ENCODE measurements at regions not wholly inside any gene's neighbourhood (a gene's known extent, or its start where the extent isn't known, plus 50 kb on each side); places are given as distances from the start of the nearest gene placed in this dataset.

DNA sequence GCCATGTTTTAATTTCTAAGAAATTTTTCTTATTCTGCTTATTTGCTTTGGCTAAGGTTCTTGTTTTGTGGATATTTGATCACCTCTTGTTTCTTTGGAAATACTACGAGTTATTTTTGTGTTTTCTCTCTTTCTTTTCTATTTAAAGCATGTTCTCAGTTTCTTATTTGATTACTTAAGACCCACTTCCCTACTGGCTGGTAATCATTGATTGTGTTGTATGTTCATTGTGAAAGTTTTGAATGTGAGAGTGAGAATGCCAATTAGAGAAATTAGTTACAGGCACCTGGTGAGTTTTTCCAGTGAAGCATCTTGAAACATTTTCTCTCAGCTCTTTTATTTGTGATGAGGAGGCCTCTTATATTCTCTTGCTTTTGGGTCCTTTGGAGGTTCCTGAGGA is 226.7 kb upstream of the MC4R start:
- no peaks in the 10 kb centered on the region for H3K36me3 ChIP-seq (ENCODE audit: control insufficient read depth, insufficient read depth, low read length)
- WGBS, 2 experiments (ENCODE audit: insufficient coverage in 2 of 2) = no CpG with 5 or more reads among the region's 1 CpG
- H3K27ac ChIP-seq (ENCODE audit: low read depth, low read length, severe bottlenecking) = no peak overlapping the region
- H3K4me1 ChIP-seq (ENCODE audit: control insufficient read depth, insufficient read depth, low read length, poor library complexity, severe bottlenecking) = no peaks in the 10 kb centered on the region
- H3K9me3 ChIP-seq (ENCODE audit: control insufficient read depth, low read length) = no peaks in the 10 kb centered on the region
- no peak overlapping the region for H3K4me3 ChIP-seq (ENCODE audit: extremely low read depth, insufficient read depth, low read length, poor library complexity, severe bottlenecking)

DNA sequence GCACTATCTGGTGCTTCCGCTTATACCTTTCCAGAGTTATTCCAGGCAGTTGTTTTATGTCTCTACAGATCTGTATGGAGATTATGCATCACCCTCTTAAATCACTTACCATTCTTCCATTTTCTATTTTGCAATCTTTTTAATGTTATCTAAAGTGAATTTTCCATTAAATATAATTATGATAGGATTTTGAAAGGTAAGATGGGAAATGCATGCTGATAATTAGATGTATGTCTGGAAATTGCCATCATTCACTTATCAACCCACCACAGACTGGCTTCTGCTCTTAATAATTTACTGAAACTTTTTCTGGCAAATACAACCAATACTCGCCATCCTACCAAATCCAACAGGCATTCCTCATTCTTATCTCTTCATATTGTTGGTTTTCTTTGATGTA is 227.4 kb upstream of the MC4R start:
- no peaks in the 10 kb centered on the region for H3K4me1 ChIP-seq (ENCODE audit: control insufficient read depth, insufficient read depth, low read length, poor library complexity, severe bottlenecking)
- H3K4me3 ChIP-seq (ENCODE audit: extremely low read depth, insufficient read depth, low read length, poor library complexity, severe bottlenecking) = no peak overlapping the region
- H3K9me3 ChIP-seq (ENCODE audit: control insufficient read depth, low read length) = no peaks in the 10 kb centered on the region
- 80% methylated on average over 1 of the region's 2 CpGs; no CpG with 5 or more reads in 1 of the 2 experiments for WGBS, 2 experiments (ENCODE audit: insufficient coverage in 2 of 2)
- H3K27ac ChIP-seq (ENCODE audit: low read depth, low read length, severe bottlenecking) = no peak overlapping the region
- no peaks in the 10 kb centered on the region for H3K36me3 ChIP-seq (ENCODE audit: control insufficient read depth, insufficient read depth, low read length)

DNA sequence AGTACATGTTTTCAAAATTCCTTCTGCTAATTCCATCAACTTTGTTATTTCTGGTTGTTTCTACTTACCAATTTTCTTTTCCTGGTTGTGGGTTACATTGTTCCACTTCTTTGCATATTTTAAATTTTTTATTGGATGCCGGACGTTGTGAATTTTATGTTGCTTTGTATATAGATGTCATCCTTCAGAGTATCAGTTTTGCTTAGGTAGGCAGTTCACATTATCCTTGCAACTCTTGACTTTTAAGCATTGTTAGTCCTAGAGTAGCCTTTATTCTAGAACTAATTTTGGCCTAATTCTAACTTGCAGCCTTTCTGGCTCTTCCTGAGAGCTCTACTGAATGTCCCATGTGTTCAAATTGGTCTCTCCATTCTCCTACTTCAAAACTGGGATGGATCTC is 228.7 kb upstream of the MC4R start:
- WGBS, 2 experiments (ENCODE audit: insufficient coverage in 2 of 2) = 70% methylated on average over 2 of the region's 2 CpGs; no CpG with 5 or more reads in 1 of the 2 experiments
- Histone ChIP-seq H3K9me3 (ENCODE audit: control insufficient read depth, low read length) (no peaks in the 10 kb centered on the region), H3K36me3 (ENCODE audit: control insufficient read depth, insufficient read depth, low read length) (no peaks in the 10 kb centered on the region)

DNA sequence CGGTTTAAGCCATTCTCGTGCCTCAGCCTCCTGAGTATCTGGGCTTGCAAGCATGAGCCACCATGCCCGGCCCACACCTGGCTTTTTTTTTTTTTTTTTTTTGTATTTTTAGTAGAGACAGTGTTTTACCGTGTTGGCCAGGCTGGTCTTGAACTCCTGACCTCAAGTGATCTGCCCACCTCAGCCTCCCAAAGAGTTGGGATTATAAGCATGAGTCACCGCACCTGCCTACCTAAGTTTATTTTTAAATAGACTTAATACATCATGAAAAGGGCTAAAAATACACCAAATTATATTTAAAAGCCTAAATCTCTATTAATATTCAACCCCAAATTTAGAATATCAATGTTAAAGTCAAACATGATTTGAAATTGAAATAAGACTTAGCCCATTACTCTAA is 250.8 kb upstream of the MC4R start:
- no peaks in the 10 kb centered on the region for H3K36me3 ChIP-seq (ENCODE audit: control insufficient read depth, insufficient read depth, low read length)
- no peak overlapping the region for H3K27ac ChIP-seq (ENCODE audit: low read depth, low read length, severe bottlenecking)
- WGBS, 2 experiments (ENCODE audit: insufficient coverage in 2 of 2) = 80 to 85% methylated on average over 2 of the region's 5 CpGs
- H3K4me3 ChIP-seq (ENCODE audit: extremely low read depth, insufficient read depth, low read length, poor library complexity, severe bottlenecking) = no peak overlapping the region
- H3K4me1 ChIP-seq (ENCODE audit: control insufficient read depth, insufficient read depth, low read length, poor library complexity, severe bottlenecking) = no peaks in the 10 kb centered on the region
- no peaks in the 10 kb centered on the region for H3K9me3 ChIP-seq (ENCODE audit: control insufficient read depth, low read length)

More for the DNA sequence above, 228.7 kb upstream of the MC4R start:
- Histone ChIP-seq H3K4me3 (ENCODE audit: extremely low read depth, insufficient read depth, low read length, poor library complexity, severe bottlenecking) (no peak overlapping the region), H3K4me1 (ENCODE audit: control insufficient read depth, insufficient read depth, low read length, poor library complexity, severe bottlenecking) (no peaks in the 10 kb centered on the region), H3K27ac (ENCODE audit: low read depth, low read length, severe bottlenecking) (no peak overlapping the region)

DNA sequence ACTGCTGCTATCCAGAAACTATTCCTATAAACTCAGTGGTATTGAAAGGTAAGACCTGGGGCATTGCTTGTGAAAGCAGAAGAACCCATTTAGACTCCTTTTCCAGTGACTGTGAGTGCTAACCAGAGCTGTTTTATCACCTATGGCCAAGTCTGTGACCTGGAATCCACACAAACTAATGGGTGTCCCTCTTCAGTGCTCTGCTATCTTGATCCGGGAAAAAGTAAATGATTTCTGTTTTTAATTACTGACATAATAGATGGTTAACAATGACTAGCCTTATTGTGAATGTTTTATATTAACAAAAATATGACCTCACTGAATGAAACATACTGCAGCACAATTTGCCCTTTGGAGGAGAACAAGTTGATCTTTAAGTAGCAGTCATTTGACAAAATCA is 251.6 kb upstream of the MC4R start:
- WGBS, 2 experiments (ENCODE audit: insufficient coverage in 2 of 2) = no CpG with 5 or more reads among the region's 1 CpG
- Histone ChIP-seq H3K36me3 (ENCODE audit: control insufficient read depth, insufficient read depth, low read length) (no peaks in the 10 kb centered on the region), H3K27ac (ENCODE audit: low read depth, low read length, severe bottlenecking) (no peak overlapping the region), H3K4me1 (ENCODE audit: control insufficient read depth, insufficient read depth, low read length, poor library complexity, severe bottlenecking) (no peaks in the 10 kb centered on the region), H3K9me3 (ENCODE audit: control insufficient read depth, low read length) (no peaks in the 10 kb centered on the region), H3K4me3 (ENCODE audit: extremely low read depth, insufficient read depth, low read length, poor library complexity, severe bottlenecking) (no peak overlapping the region)

DNA sequence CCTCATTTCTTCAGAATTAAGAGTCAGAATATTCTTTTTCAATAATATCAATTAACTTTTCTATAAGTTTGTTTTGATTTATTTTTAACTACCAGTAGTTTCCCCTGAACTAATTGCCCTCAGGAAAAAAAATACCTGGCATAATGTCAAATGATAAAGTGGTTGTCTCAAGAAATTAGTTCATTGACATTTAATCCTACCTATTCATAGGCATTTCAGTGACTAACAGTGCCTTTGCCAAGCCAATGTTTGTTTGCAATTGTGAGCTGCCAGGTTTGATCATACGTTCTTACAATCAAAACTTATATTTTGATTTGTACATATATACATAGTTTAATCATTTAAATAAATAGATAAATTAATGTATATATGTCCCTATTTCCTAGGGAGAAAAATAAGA is 267.3 kb upstream of the MC4R start:
- no peaks in the 10 kb centered on the region for H3K4me1 ChIP-seq (ENCODE audit: control insufficient read depth, insufficient read depth, low read length, poor library complexity, severe bottlenecking)
- no peak overlapping the region for H3K4me3 ChIP-seq (ENCODE audit: extremely low read depth, insufficient read depth, low read length, poor library complexity, severe bottlenecking)
- no CpG with 5 or more reads among the region's 1 CpG for WGBS, 2 experiments (ENCODE audit: insufficient coverage in 2 of 2)
- H3K9me3 ChIP-seq (ENCODE audit: control insufficient read depth, low read length) = no peaks in the 10 kb centered on the region
- no peak overlapping the region for H3K27ac ChIP-seq (ENCODE audit: low read depth, low read length, severe bottlenecking)
- no peaks in the 10 kb centered on the region for H3K36me3 ChIP-seq (ENCODE audit: control insufficient read depth, insufficient read depth, low read length)

DNA sequence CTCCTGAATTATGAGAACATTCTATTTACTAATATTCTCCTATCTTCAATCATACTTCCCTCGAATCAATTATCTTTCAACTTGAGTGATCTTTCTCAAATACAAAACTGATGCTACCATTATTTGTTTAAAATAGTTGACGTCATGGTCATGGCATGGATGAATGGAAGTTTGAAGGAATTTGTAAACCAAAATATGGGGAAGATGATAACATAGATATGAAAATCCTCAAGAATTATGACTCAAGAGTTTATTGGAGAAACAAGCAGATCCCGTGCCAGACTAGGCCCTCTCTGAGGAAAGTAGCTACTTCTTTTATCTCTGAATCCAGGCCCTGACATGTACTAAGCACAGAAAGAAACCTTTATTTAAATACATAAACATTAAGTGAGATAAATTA is 270.4 kb upstream of the MC4R start:
- no peaks in the 10 kb centered on the region for H3K4me1 ChIP-seq (ENCODE audit: control insufficient read depth, insufficient read depth, low read length, poor library complexity, severe bottlenecking)
- no peaks in the 10 kb centered on the region for H3K9me3 ChIP-seq (ENCODE audit: control insufficient read depth, low read length)
- H3K36me3 ChIP-seq (ENCODE audit: control insufficient read depth, insufficient read depth, low read length) = no peaks in the 10 kb centered on the region
- WGBS, 2 experiments (ENCODE audit: insufficient coverage in 2 of 2) = 100% methylated on average over 1 of the region's 3 CpGs; no CpG with 5 or more reads in 1 of the 2 experiments
- H3K27ac ChIP-seq (ENCODE audit: low read depth, low read length, severe bottlenecking) = no peak overlapping the region
- H3K4me3 ChIP-seq (ENCODE audit: extremely low read depth, insufficient read depth, low read length, poor library complexity, severe bottlenecking) = no peak overlapping the region

DNA sequence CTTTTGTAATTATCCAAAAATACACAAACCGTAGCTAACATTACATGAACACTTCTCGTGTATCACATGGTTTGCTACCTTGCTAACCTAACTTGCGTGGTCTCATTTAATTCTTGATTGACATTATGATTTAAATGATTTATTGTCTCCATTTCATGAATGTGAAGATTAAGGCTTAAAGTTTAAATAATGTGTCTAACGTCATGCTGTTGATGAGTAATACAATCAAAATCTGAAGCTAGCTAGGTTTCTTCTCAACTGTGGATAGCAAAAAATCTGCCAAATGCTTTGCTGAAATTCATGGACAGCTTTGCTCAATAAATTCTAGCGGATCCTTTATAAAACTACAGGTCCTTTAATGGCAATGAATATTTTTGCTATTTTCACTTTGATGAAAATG is 274.1 kb upstream of the MC4R start:
- Histone ChIP-seq H3K4me1 (ENCODE audit: control insufficient read depth, insufficient read depth, low read length, poor library complexity, severe bottlenecking) (no peaks in the 10 kb centered on the region), H3K27ac (ENCODE audit: low read depth, low read length, severe bottlenecking) (no peak overlapping the region), H3K9me3 (ENCODE audit: control insufficient read depth, low read length) (no peaks in the 10 kb centered on the region), H3K36me3 (ENCODE audit: control insufficient read depth, insufficient read depth, low read length) (no peaks in the 10 kb centered on the region), H3K4me3 (ENCODE audit: extremely low read depth, insufficient read depth, low read length, poor library complexity, severe bottlenecking) (no peak overlapping the region)
- WGBS, 2 experiments (ENCODE audit: insufficient coverage in 2 of 2) = 85 to 100% methylated on average over 1 to 3 of the region's 5 CpGs

DNA sequence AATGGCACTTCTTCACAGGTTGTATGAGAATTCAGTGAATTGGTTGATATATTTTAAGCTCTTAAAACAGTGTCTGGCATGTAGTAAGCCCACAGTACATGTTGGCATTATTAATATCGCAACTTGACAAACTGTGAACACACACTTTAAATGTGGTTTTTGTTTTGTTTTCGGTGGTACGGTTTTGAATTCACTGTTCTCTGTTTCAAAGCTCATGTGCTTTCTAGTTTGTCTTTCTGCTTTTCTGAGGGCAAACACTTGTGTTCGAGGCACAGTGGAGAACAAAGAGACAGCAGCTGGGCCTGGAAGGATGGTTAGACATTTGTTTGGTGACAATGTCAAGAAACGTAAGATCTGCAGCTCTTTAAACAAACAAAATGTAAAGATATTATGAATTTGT is 276.5 kb upstream of the MC4R start:
- no peaks in the 10 kb centered on the region for H3K4me1 ChIP-seq (ENCODE audit: control insufficient read depth, insufficient read depth, low read length, poor library complexity, severe bottlenecking)
- no peak overlapping the region for H3K4me3 ChIP-seq (ENCODE audit: extremely low read depth, insufficient read depth, low read length, poor library complexity, severe bottlenecking)
- H3K36me3 ChIP-seq (ENCODE audit: control insufficient read depth, insufficient read depth, low read length) = no peaks in the 10 kb centered on the region
- H3K9me3 ChIP-seq (ENCODE audit: control insufficient read depth, low read length) = no peaks in the 10 kb centered on the region
- 72 to 91% methylated on average over 3 to 4 of the region's 5 CpGs for WGBS, 2 experiments (ENCODE audit: insufficient coverage in 2 of 2)
- no peak overlapping the region for H3K27ac ChIP-seq (ENCODE audit: low read depth, low read length, severe bottlenecking)

DNA sequence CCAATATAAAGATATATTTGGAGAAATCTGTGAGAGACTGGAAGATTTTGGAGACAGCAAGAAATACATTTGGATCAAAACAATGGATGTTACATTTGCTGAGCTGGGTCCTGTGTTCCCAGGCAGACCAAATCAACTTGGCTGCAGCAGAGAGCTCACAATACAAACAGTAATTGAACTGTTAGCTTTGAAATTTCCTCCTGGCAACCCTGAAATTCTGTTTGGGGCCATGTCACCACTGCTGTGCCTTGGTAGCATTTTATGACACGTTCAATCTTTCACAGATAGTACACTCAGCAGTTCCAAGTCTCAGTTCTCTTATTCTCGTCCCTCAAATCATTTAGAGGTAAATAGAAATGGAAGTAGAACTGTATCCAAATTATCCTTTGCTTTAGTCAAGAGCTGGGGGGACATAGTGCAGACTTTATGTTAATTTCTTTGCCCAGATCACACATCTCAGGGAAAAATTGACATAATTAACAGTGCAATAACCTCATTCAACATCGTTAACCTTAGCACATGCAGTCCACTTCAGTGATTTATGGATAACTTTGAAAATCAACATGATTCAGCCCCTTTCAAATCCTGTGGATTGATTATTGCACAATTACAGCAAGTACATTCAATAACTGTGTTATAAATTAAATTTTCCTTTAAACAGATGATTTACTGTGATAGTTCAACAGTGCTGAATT is 277.4 kb upstream of the MC4R start:
- no peak overlapping the region for H3K27ac ChIP-seq (ENCODE audit: low read depth, low read length, severe bottlenecking)
- 57% methylated on average over 1 of the region's 3 CpGs; no CpG with 5 or more reads in 1 of the 2 experiments for WGBS, 2 experiments (ENCODE audit: insufficient coverage in 2 of 2)

DNA sequence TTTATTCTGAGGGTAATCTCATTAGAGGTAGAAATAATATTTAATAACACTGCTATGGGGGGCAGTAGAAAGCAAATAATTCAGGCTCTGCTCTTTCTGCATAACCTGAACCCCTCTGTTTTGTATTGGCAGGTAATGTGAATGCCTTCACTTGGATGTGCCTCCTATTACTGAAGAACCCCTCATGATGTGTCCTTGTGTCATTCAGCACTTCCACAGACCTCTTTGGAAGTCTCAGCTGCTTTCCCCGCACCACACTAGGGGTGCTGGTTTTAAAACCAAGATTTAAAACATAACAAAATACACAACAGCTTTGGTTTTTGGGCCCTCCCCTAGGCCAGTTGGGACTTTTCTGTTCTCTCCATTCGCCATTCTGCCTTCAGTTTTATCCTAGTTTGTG is 281.7 kb upstream of the MC4R start:
- Histone ChIP-seq H3K4me1 (ENCODE audit: control insufficient read depth, insufficient read depth, low read length, poor library complexity, severe bottlenecking) (no peaks in the 10 kb centered on the region), H3K27ac (ENCODE audit: low read depth, low read length, severe bottlenecking) (no peak overlapping the region), H3K4me3 (ENCODE audit: extremely low read depth, insufficient read depth, low read length, poor library complexity, severe bottlenecking) (no peak overlapping the region), H3K36me3 (ENCODE audit: control insufficient read depth, insufficient read depth, low read length) (no peaks in the 10 kb centered on the region), H3K9me3 (ENCODE audit: control insufficient read depth, low read length) (no peaks in the 10 kb centered on the region)
- WGBS, 2 experiments (ENCODE audit: insufficient coverage in 2 of 2) = 63 to 100% methylated on average over 1 of the region's 2 CpGs

More for the DNA sequence above, 277.4 kb upstream of the MC4R start:
- no peaks in the 10 kb centered on the region for H3K36me3 ChIP-seq (ENCODE audit: control insufficient read depth, insufficient read depth, low read length)
- no peak overlapping the region for H3K4me3 ChIP-seq (ENCODE audit: extremely low read depth, insufficient read depth, low read length, poor library complexity, severe bottlenecking)
- H3K9me3 ChIP-seq (ENCODE audit: control insufficient read depth, low read length) = no peaks in the 10 kb centered on the region
- no peaks in the 10 kb centered on the region for H3K4me1 ChIP-seq (ENCODE audit: control insufficient read depth, insufficient read depth, low read length, poor library complexity, severe bottlenecking)
